ENCODE measurements at regions not wholly inside any gene's neighbourhood (a gene's known extent, or its start where the extent isn't known, plus 50 kb on each side); places are given as distances from the start of the nearest gene placed in this dataset.

DNA sequence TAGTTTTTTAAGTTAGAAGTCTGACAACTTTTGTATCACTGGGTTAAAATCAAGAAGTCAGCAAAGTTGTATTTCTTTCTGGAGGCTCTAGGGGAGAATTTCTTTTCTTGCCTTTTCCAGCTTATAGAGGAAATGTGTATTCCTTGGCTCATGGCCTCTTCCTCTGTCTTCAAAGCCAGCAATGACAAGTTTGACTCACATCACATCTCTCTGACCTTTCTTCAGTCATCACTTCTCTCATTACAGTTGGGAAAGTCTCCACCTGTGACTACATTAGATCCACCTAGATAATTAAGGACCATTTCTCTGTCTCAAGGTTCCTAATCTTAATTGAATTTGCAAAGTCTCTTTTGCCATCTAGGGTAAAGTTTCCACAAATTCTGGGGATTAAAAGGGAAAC lies 339.9 kb downstream of the TENT4A start:
- H3K4me3 ChIP-seq: no peak overlapping the region
- ATAC-seq: no peak
- intact Hi-C loops (cut with DNase I): no loop called here

GRCh38 chr5:7053528-7054209 lies 340.4 kb downstream of the TENT4A start:
- no peaks in the 10 kb centered on the region for H3K4me1 ChIP-seq
- TF ChIP-seq, protein P1, sequence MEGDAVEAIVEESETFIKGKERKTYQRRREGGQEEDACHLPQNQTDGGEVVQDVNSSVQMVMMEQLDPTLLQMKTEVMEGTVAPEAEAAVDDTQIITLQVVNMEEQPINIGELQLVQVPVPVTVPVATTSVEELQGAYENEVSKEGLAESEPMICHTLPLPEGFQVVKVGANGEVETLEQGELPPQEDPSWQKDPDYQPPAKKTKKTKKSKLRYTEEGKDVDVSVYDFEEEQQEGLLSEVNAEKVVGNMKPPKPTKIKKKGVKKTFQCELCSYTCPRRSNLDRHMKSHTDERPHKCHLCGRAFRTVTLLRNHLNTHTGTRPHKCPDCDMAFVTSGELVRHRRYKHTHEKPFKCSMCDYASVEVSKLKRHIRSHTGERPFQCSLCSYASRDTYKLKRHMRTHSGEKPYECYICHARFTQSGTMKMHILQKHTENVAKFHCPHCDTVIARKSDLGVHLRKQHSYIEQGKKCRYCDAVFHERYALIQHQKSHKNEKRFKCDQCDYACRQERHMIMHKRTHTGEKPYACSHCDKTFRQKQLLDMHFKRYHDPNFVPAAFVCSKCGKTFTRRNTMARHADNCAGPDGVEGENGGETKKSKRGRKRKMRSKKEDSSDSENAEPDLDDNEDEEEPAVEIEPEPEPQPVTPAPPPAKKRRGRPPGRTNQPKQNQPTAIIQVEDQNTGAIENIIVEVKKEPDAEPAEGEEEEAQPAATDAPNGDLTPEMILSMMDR (IDR thresholded peaks at IDR 0.05): no peak
- H3K27ac ChIP-seq: no peak overlapping the region
- H3K27me3 ChIP-seq (ENCODE audit: insufficient read depth in 3 of 3, low read length in 2 of 3): no peaks in the 10 kb centered on the region
- ATAC-seq: no peak
- DNase-seq: no peak
- intact Hi-C loops (cut with DNase I): no loop called here
- 78 to 88% (median 81%) methylated on average over 3 of the region's 3 CpGs for WGBS, 3 donors
- H3K36me3 ChIP-seq (ENCODE audit: insufficient read depth in 1 of 2, low read depth in 1 of 2): no peaks in the 10 kb centered on the region
- no peak overlapping the region for H3K4me3 ChIP-seq
- no peaks in the 10 kb centered on the region for H3K9me3 ChIP-seq

More for the DNA sequence above, 339.9 kb downstream of the TENT4A start:
- H3K27ac ChIP-seq: no peak overlapping the region
- no peaks in the 10 kb centered on the region for H3K4me1 ChIP-seq
- no peak for DNase-seq
- H3K36me3 ChIP-seq (ENCODE audit: insufficient read depth in 1 of 2, low read depth in 1 of 2): no peaks in the 10 kb centered on the region
- no peaks in the 10 kb centered on the region for H3K9me3 ChIP-seq
- TF ChIP-seq, protein P1 (IDR thresholded peaks at IDR 0.05): no peak
- H3K27me3 ChIP-seq (ENCODE audit: insufficient read depth in 3 of 3, low read length in 2 of 3): no peaks in the 10 kb centered on the region

GRCh38 chr5:7066471-7067235 lies 329.3 kb upstream of the ADCY2 start:
- Histone ChIP-seq H3K4me1 (no peaks in the 10 kb centered on the region), H3K27me3 (ENCODE audit: insufficient read depth in 3 of 3, low read length in 2 of 3) (no peaks in the 10 kb centered on the region), H3K36me3 (ENCODE audit: insufficient read depth in 1 of 2, low read depth in 1 of 2) (no peaks in the 10 kb centered on the region), H3K4me3 (no peak overlapping the region), H3K9me3 (no peaks in the 10 kb centered on the region), H3K27ac (no peak overlapping the region)
- 56 to 78% (median 63%) methylated on average over 10 of the region's 10 CpGs for WGBS, 3 donors
- ATAC-seq (no peak), DNase-seq (no peak)
- TF ChIP-seq, protein P1 (IDR thresholded peaks at IDR 0.05): no peak
- intact Hi-C loops (cut with DNase I): no loop called here

- TF ChIP-seq, protein P1 (IDR thresholded peaks at IDR 0.05): no peak
- WGBS, 3 donors: 86 to 91% (median 87%) methylated on average over 6 of the region's 6 CpGs
- ATAC-seq (no peak), DNase-seq (no peak)
- intact Hi-C loops (cut with DNase I): no loop called here
- Histone ChIP-seq H3K27me3 (ENCODE audit: insufficient read depth in 3 of 3, low read length in 2 of 3) (no peaks in the 10 kb centered on the region), H3K4me1 (no peaks in the 10 kb centered on the region), H3K4me3 (no peak overlapping the region), H3K27ac (no peak overlapping the region), H3K36me3 (ENCODE audit: insufficient read depth in 1 of 2, low read depth in 1 of 2) (no peaks in the 10 kb centered on the region), H3K9me3 (no peaks in the 10 kb centered on the region)
These were observed 327.8 kb upstream of the ADCY2 start for GRCh38 chr5:7068156-7068555.

Measured in psoas muscle (tissue), 7 donors.